ENCODE measurements at regions not wholly inside any gene's neighbourhood (a gene's known extent, or its start where the extent isn't known, plus 50 kb on each side); places are given as distances from the start of the nearest gene placed in this dataset.

GRCh38 chr1:186518822-186519381 lies 58.0 kb upstream of the PDC start:
- CTCF ChIA-PET (ENCODE audit: unreplicated experiment), result no interaction called here
- no peaks in the 10 kb centered on the region for H3K9me3 ChIP-seq (ENCODE audit: low read length)
- no peak for DNase-seq (ENCODE audit: low spot score)
- TF ChIP-seq EZH2phosphoT487 (IDR thresholded peaks at IDR 0.05; ENCODE audit: borderline replicate concordance, low read depth, low read length) (no peak), CTCF (conservative IDR thresholded peaks at IDR 0.05; ENCODE audit: low read length) (no peak)
- H3K9me2 ChIP-seq (ENCODE audit: insufficient read depth, low read length), result no peaks in the 10 kb centered on the region; the same call in 1 of the 2 replicates
- POLR2A ChIA-PET, result no interaction called here
- no TSS peak for BruUV-seq (replicated peaks)
- no peak overlapping the region for H3K27ac ChIP-seq (ENCODE audit: low read depth, low read length, poor library complexity, severe bottlenecking)
- no peak overlapping the region for H3K4me2 ChIP-seq (ENCODE audit: low read length)
- H4K20me1 ChIP-seq (ENCODE audit: insufficient read depth, low read length), result no peaks in the 10 kb centered on the region
- H2AFZ ChIP-seq (ENCODE audit: low read length), result no peak overlapping the region
- intact Hi-C loops (cut with micrococcal nuclease; ENCODE audit: unreplicated experiment), result no loop called here
- H3K79me2 ChIP-seq (ENCODE audit: insufficient read depth, low read depth, low read length), result no peaks in the 10 kb centered on the region
- H3K4me3 ChIP-seq (ENCODE audit: low read depth, low read length, poor library complexity, severe bottlenecking), result no peak overlapping the region
- no peaks in the 10 kb centered on the region for H3K36me3 ChIP-seq (ENCODE audit: insufficient read depth, low read length)
- H3K4me1 ChIP-seq (ENCODE audit: insufficient read depth, low read length, poor library complexity, severe bottlenecking), result no peaks in the 10 kb centered on the region

GRCh38 chr1:186518395-186518794 lies 57.5 kb upstream of the PDC start:
- H3K4me1 ChIP-seq (ENCODE audit: insufficient read depth, low read length, poor library complexity, severe bottlenecking), result no peaks in the 10 kb centered on the region
- TF ChIP-seq EZH2phosphoT487 (IDR thresholded peaks at IDR 0.05; ENCODE audit: borderline replicate concordance, low read depth, low read length) (no peak), CTCF (conservative IDR thresholded peaks at IDR 0.05; ENCODE audit: low read length) (no peak)
- CTCF ChIA-PET (ENCODE audit: unreplicated experiment), result no interaction called here
- H3K79me2 ChIP-seq (ENCODE audit: insufficient read depth, low read depth, low read length), result no peaks in the 10 kb centered on the region
- no peak overlapping the region for H3K4me2 ChIP-seq (ENCODE audit: low read length)
- no peak overlapping the region for H3K4me3 ChIP-seq (ENCODE audit: low read depth, low read length, poor library complexity, severe bottlenecking)
- intact Hi-C loops (cut with micrococcal nuclease; ENCODE audit: unreplicated experiment), result no loop called here
- no peaks in the 10 kb centered on the region; the same call in 1 of the 2 replicates for H3K9me2 ChIP-seq (ENCODE audit: insufficient read depth, low read length)
- H3K9me3 ChIP-seq (ENCODE audit: low read length), result no peaks in the 10 kb centered on the region
- POLR2A ChIA-PET, result interaction anchor here (0.6 kb wide), 1 partner anchor 452 kb away, joined by 3 read pairs; no protein-coding TSS in a partner anchor
- DNase-seq (ENCODE audit: low spot score), result no peak
- no peak overlapping the region for H2AFZ ChIP-seq (ENCODE audit: low read length)
- no TSS peak for BruUV-seq (replicated peaks)
- no peaks in the 10 kb centered on the region for H4K20me1 ChIP-seq (ENCODE audit: insufficient read depth, low read length)
- no peaks in the 10 kb centered on the region for H3K36me3 ChIP-seq (ENCODE audit: insufficient read depth, low read length)
- no peak overlapping the region for H3K27ac ChIP-seq (ENCODE audit: low read depth, low read length, poor library complexity, severe bottlenecking)

GRCh38 chr1:186514367-186514766 lies 53.5 kb upstream of the PDC start:
- no peak overlapping the region for H2AFZ ChIP-seq (ENCODE audit: low read length)
- H3K4me3 ChIP-seq (ENCODE audit: low read depth, low read length, poor library complexity, severe bottlenecking), result no peak overlapping the region
- H3K9me2 ChIP-seq (ENCODE audit: insufficient read depth, low read length), result no peaks in the 10 kb centered on the region
- BruUV-seq (replicated peaks), result no TSS peak
- no peak overlapping the region for H3K27ac ChIP-seq (ENCODE audit: low read depth, low read length, poor library complexity, severe bottlenecking)
- CTCF ChIA-PET (ENCODE audit: unreplicated experiment), result no interaction called here
- POLR2A ChIA-PET, result interaction anchor here (0.6 to 1.1 kb wide), 3 partner anchors 90 to 422 kb away, joined by 3 to 4 read pairs (median 3); no protein-coding TSS in a partner anchor
- H3K36me3 ChIP-seq (ENCODE audit: insufficient read depth, low read length), result no peaks in the 10 kb centered on the region
- no peaks in the 10 kb centered on the region for H3K4me1 ChIP-seq (ENCODE audit: insufficient read depth, low read length, poor library complexity, severe bottlenecking)
- TF ChIP-seq CTCF (conservative IDR thresholded peaks at IDR 0.05; ENCODE audit: low read length), result no peak
- TF ChIP-seq EZH2phosphoT487 (IDR thresholded peaks at IDR 0.05; ENCODE audit: borderline replicate concordance, low read depth, low read length), result no peak
- no peaks in the 10 kb centered on the region for H3K9me3 ChIP-seq (ENCODE audit: low read length)
- no peak for DNase-seq (ENCODE audit: low spot score)
- H4K20me1 ChIP-seq (ENCODE audit: insufficient read depth, low read length), result no peaks in the 10 kb centered on the region
- intact Hi-C loops (cut with micrococcal nuclease; ENCODE audit: unreplicated experiment), result no loop called here
- H3K4me2 ChIP-seq (ENCODE audit: low read length), result no peak overlapping the region
- H3K79me2 ChIP-seq (ENCODE audit: insufficient read depth, low read depth, low read length), result no peaks in the 10 kb centered on the region

All from OCI-LY7 (cell line).